Brain microvascular endothelial cell (primary cell): ENCODE measurements at regions not wholly inside any gene's neighbourhood (a gene's known extent, or its start where the extent isn't known, plus 50 kb on each side); places are given as distances from the start of the nearest gene placed in this dataset.

ENCODE experiments used
- DNase-seq: peaks from one replicate; pipeline ENCODE4 v3.0.0-alpha.2; 2020
- H3K27ac ChIP-seq: fragments of 250-450 bp; sonication (Bioruptor Pico); 2 replicates; pipeline ENCODE4 v1.5.1; 2020; ENCODE audit warnings: mild to moderate bottlenecking, moderate library complexity
- H3K27me3 ChIP-seq: fragments of 250-450 bp; sonication (Bioruptor Pico); replicated peaks from 2 replicates; pipeline ENCODE4 v1.5.1; 2020; ENCODE audit warnings: mild to moderate bottlenecking
- H3K36me3 ChIP-seq: fragments of 250-450 bp; sonication (Bioruptor Pico); replicated peaks from 2 replicates; pipeline ENCODE4 v1.5.1; 2020; ENCODE audit warnings: mild to moderate bottlenecking
- H3K4me3 ChIP-seq: 2 replicates; pipeline ENCODE4 v1.5.1; 2011; ENCODE audit warnings: low read depth, mild to moderate bottlenecking, control low read depth, low read length, moderate library complexity
- in situ Hi-C: cut with HindIII; loops from 2 replicates; pipeline ENCODE4 v1.10.0; 2017; ENCODE audit warnings: low sequenced_read_pairs, low pct_ligation_motif_present
- TF ChIP-seq, protein P1 (sequence below): IDR thresholded peaks from 2 replicates; pipeline ENCODE4 v1.5.1; 2011; ENCODE audit warnings: low read depth, mild to moderate bottlenecking, moderate library complexity, low read length, control low read depth, inconsistent platforms; ENCODE audit errors: missing control alignments

- in situ Hi-C loops = no loop called here
- TF ChIP-seq, protein P1, sequence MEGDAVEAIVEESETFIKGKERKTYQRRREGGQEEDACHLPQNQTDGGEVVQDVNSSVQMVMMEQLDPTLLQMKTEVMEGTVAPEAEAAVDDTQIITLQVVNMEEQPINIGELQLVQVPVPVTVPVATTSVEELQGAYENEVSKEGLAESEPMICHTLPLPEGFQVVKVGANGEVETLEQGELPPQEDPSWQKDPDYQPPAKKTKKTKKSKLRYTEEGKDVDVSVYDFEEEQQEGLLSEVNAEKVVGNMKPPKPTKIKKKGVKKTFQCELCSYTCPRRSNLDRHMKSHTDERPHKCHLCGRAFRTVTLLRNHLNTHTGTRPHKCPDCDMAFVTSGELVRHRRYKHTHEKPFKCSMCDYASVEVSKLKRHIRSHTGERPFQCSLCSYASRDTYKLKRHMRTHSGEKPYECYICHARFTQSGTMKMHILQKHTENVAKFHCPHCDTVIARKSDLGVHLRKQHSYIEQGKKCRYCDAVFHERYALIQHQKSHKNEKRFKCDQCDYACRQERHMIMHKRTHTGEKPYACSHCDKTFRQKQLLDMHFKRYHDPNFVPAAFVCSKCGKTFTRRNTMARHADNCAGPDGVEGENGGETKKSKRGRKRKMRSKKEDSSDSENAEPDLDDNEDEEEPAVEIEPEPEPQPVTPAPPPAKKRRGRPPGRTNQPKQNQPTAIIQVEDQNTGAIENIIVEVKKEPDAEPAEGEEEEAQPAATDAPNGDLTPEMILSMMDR = no peak
- no peaks in the 10 kb centered on the region for H3K27me3 ChIP-seq
These were observed 203.6 kb upstream of the MVB12B start for GRCh38 chr9:126122901-126123616.

DNA sequence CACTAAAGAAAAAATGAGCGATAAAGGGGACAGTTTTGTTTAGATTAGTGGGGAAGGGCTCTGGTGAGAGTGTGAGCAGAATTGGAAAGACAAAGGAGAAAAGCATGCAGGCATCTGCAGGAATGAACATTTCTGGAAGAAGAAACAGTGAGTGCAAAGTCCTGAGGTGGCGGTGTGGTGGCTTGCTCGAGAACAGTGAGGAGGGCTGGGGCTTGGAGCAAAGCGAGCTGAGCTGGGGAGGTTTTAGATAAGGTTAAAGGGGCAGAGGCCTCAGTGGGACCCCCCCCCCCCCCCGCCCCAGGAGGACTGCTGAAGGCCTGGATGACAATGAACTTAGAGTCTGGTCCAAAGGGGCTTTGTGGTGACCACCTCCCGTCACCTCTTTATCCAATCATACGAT is 202.7 kb upstream of the MVB12B start:
- in situ Hi-C loops = no loop called here
- H3K4me3 ChIP-seq = no peak overlapping the region
- H3K36me3 ChIP-seq = no peaks in the 10 kb centered on the region
- TF ChIP-seq, protein P1 = no peak
- no peaks in the 10 kb centered on the region for H3K27me3 ChIP-seq
- no peak overlapping the region for H3K27ac ChIP-seq
- no peak for DNase-seq

More at GRCh38 chr9:126122901-126123616, 203.6 kb upstream of the MVB12B start:
- H3K27ac ChIP-seq = no peak overlapping the region
- no peak overlapping the region for H3K4me3 ChIP-seq
- DNase-seq = no peak
- H3K36me3 ChIP-seq = no peaks in the 10 kb centered on the region

DNA sequence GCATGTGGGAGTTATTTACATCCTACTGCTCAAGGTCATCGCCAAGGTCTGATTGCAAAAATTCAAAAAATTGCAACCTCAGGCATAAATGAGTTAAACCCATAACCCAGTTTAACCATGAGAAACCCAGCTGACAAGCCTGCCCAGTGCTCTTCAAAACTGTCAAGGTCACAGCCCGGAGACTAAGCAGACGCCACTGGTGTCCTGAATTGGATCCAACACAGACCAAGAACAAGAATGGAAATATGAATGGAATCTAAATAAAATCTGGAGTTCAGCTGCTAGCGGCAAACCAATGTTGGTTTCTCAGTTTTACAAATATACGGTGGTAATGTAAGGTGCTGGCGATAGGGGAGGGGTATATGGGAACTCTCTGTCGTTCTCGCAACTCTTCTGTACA is 201.5 kb upstream of the MVB12B start:
- H3K4me3 ChIP-seq = no peak overlapping the region
- no peaks in the 10 kb centered on the region for H3K27me3 ChIP-seq
- in situ Hi-C loops = no loop called here
- TF ChIP-seq, protein P1 = no peak
- H3K27ac ChIP-seq = no peak overlapping the region
- H3K36me3 ChIP-seq = no peaks in the 10 kb centered on the region
- no peak for DNase-seq

DNA sequence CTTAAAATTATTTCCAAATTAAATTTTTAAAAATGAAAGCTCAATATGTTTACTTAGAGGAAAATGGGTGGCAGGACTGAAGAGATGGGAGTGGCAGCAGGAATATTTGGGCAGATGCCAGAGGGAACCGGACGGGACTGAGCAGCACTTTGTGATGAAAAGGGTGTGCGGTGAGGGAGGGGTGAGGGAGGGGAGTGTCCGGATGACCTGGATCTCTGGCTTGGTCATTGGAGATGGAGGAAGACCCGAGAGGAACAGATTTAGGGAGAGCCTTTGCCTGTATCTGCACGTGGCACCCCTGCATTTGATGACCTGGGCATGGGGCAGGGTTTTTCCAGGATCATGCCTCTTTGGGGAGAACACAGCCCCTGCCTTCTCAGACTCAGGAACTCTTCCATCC is 201.1 kb upstream of the MVB12B start:
- H3K27me3 ChIP-seq = no peaks in the 10 kb centered on the region
- H3K36me3 ChIP-seq = no peaks in the 10 kb centered on the region
- no peak overlapping the region for H3K4me3 ChIP-seq
- in situ Hi-C loops = no loop called here
- H3K27ac ChIP-seq = no peak overlapping the region
- no peak for DNase-seq
- TF ChIP-seq, protein P1 = no peak

GRCh38 chr9:126125992-126126409 is 200.6 kb upstream of the MVB12B start:
- TF ChIP-seq, protein P1 = no peak
- DNase-seq = no peak
- no peak overlapping the region for H3K4me3 ChIP-seq
- no peak overlapping the region for H3K27ac ChIP-seq
- in situ Hi-C loops = no loop called here
- H3K36me3 ChIP-seq = no peaks in the 10 kb centered on the region
- H3K27me3 ChIP-seq = no peaks in the 10 kb centered on the region

GRCh38 chr9:126126807-126127206 is 199.8 kb upstream of the MVB12B start:
- Histone ChIP-seq H3K36me3 (no peaks in the 10 kb centered on the region), H3K27ac (no peak overlapping the region), H3K27me3 (no peaks in the 10 kb centered on the region), H3K4me3 (no peak overlapping the region)
- no peak for DNase-seq
- TF ChIP-seq, protein P1 = no peak
- in situ Hi-C loops = no loop called here
